ENCODE measurements at regions not wholly inside any gene's neighbourhood (a gene's known extent, or its start where the extent isn't known, plus 50 kb on each side); places are given as distances from the start of the nearest gene placed in this dataset.

DNA sequence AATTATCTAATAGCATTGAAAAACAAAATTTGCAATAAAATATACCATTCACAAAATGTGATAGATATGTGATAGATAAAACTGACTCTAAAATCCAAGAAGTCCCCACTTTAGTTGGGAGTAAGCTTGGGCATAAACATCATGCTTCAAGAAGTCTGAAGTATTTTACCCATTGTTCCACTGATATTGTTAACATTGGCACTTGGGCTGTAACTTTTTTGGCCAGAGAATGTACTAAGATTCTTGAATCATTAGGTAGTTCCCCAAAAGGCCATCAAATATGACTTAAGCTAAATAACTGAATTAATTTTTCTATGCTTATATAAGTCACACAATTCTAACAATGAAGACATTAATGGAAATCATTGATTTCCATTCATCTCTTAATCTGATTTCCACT, 413.6 kb downstream of the CDH2 start:
- TF ChIP-seq POLR2AphosphoS5 (IDR thresholded peaks at IDR 0.05), result no peak
- intact Hi-C loops (cut with DNase I), result no loop called here
- Histone ChIP-seq H3K27me3 (no peaks in the 10 kb centered on the region), H3K4me1 (no peaks in the 10 kb centered on the region), H3K36me3 (no peaks in the 10 kb centered on the region), H3K9me3 (no peaks in the 10 kb centered on the region), H3K27ac (replicated peaks in 1 of 4) (no peak overlapping the region), H3K4me3 (no peak overlapping the region)
- no peak for DNase-seq (ENCODE audit: extremely low spot score)

DNA sequence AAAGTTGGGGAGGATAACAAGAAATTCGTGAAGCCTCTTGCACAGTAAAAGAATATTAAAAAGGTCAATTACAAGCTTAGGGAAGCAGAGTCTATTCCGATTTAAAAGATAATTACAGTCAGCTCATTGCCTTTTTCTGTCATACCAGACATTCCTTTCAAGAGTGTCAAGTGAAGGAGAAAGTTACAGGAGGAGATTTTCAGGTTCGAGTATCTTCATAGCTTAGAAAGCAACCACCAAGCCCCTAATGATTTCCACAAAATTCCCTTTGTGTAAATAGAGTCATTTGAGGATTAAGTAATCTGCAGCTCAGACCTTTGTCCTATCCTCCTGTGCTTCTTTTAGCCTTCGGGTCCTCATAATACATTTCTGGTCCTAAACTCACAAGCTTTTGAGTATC, 414.9 kb downstream of the CDH2 start:
- WGBS, result 53% methylated on average over 4 of the region's 4 CpGs
- intact Hi-C loops (cut with DNase I), result no loop called here
- Histone ChIP-seq H3K4me3 (no peak overlapping the region), H3K36me3 (no peaks in the 10 kb centered on the region), H3K27me3 (no peaks in the 10 kb centered on the region), H3K27ac (replicated peaks in 1 of 4) (no peak overlapping the region), H3K4me1 (no peaks in the 10 kb centered on the region), H3K9me3 (no peaks in the 10 kb centered on the region)
- DNase-seq (ENCODE audit: extremely low spot score), result no peak
- TF ChIP-seq, protein P1, sequence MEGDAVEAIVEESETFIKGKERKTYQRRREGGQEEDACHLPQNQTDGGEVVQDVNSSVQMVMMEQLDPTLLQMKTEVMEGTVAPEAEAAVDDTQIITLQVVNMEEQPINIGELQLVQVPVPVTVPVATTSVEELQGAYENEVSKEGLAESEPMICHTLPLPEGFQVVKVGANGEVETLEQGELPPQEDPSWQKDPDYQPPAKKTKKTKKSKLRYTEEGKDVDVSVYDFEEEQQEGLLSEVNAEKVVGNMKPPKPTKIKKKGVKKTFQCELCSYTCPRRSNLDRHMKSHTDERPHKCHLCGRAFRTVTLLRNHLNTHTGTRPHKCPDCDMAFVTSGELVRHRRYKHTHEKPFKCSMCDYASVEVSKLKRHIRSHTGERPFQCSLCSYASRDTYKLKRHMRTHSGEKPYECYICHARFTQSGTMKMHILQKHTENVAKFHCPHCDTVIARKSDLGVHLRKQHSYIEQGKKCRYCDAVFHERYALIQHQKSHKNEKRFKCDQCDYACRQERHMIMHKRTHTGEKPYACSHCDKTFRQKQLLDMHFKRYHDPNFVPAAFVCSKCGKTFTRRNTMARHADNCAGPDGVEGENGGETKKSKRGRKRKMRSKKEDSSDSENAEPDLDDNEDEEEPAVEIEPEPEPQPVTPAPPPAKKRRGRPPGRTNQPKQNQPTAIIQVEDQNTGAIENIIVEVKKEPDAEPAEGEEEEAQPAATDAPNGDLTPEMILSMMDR (IDR thresholded peaks at IDR 0.05), result no peak
- TF ChIP-seq EP300 (IDR thresholded peaks at IDR 0.05) (no peak), POLR2A (IDR thresholded peaks at IDR 0.05; ENCODE audit: low read depth) (no peak), POLR2AphosphoS5 (IDR thresholded peaks at IDR 0.05) (no peak)

- no peaks in the 10 kb centered on the region for H3K4me1 ChIP-seq
- 72% methylated on average over 4 of the region's 4 CpGs for WGBS
- intact Hi-C loops (cut with DNase I), result no loop called here
- no peaks in the 10 kb centered on the region for H3K36me3 ChIP-seq
- no peak overlapping the region for H3K4me3 ChIP-seq
- H3K27ac ChIP-seq (replicated peaks in 1 of 4), result no peak overlapping the region
- DNase-seq (ENCODE audit: extremely low spot score), result no peak
- TF ChIP-seq EP300 (IDR thresholded peaks at IDR 0.05), result no peak
- TF ChIP-seq POLR2A (IDR thresholded peaks at IDR 0.05; ENCODE audit: low read depth), result no peak
- TF ChIP-seq POLR2AphosphoS5 (IDR thresholded peaks at IDR 0.05), result no peak
- TF ChIP-seq, protein P1 (IDR thresholded peaks at IDR 0.05), result no peak
- no peaks in the 10 kb centered on the region for H3K9me3 ChIP-seq
- no peaks in the 10 kb centered on the region for H3K27me3 ChIP-seq
These were observed 424.0 kb downstream of the CDH2 start for GRCh38 chr18:27752944-27753343.

- no peak overlapping the region for H3K27ac ChIP-seq (replicated peaks in 1 of 4)
- DNase-seq (ENCODE audit: extremely low spot score), result no peak
- no peak overlapping the region for H3K4me3 ChIP-seq
- no peaks in the 10 kb centered on the region for H3K4me1 ChIP-seq
- 78% methylated on average over 5 of the region's 5 CpGs for WGBS
- intact Hi-C loops (cut with DNase I), result no loop called here
- no peaks in the 10 kb centered on the region for H3K9me3 ChIP-seq
- no peaks in the 10 kb centered on the region for H3K27me3 ChIP-seq
- no peak for TF ChIP-seq EP300 (IDR thresholded peaks at IDR 0.05)
- TF ChIP-seq POLR2AphosphoS5 (IDR thresholded peaks at IDR 0.05), result no peak
- no peak for TF ChIP-seq POLR2A (IDR thresholded peaks at IDR 0.05; ENCODE audit: low read depth)
- TF ChIP-seq, protein P1 (IDR thresholded peaks at IDR 0.05), result no peak
- no peaks in the 10 kb centered on the region for H3K36me3 ChIP-seq
These were observed 426.0 kb downstream of the CDH2 start for GRCh38 chr18:27750923-27751322.

DNA sequence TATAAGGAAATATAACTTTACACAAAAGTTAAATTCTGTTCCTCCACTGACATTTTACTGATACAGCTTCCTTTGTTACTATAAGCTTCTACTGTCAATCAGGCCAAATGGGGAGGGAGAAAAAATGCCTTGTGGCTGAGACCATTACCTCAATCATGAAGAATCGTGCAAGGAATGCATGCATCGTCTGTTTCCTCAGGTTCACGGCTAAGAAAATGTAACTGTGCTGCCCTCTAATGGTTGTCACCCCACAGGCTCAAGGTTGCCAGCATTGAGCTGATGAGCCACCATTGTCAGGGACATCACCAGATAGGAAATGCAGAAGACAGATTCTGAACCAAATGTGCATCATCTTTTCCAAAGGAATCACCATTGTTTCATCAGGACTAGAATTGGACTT, 426.9 kb downstream of the CDH2 start:
- DNase-seq (ENCODE audit: extremely low spot score), result no peak
- WGBS, result 5% methylated on average over 3 of the region's 3 CpGs
- intact Hi-C loops (cut with DNase I), result no loop called here
- Histone ChIP-seq H3K9me3 (no peaks in the 10 kb centered on the region), H3K4me1 (no peaks in the 10 kb centered on the region), H3K27ac (replicated peaks in 1 of 4) (no peak overlapping the region), H3K4me3 (no peak overlapping the region), H3K27me3 (no peaks in the 10 kb centered on the region), H3K36me3 (no peaks in the 10 kb centered on the region)
- TF ChIP-seq EP300 (IDR thresholded peaks at IDR 0.05), result no peak
- TF ChIP-seq, protein P1 (IDR thresholded peaks at IDR 0.05), result peak in 2 of 3 experiments; percentile 10 to 22

Measured in esophagus muscularis mucosa (tissue), 4 donors.